ENCODE measurements at regions not wholly inside any gene's neighbourhood (a gene's known extent, or its start where the extent isn't known, plus 50 kb on each side); places are given as distances from the start of the nearest gene placed in this dataset.

DNA sequence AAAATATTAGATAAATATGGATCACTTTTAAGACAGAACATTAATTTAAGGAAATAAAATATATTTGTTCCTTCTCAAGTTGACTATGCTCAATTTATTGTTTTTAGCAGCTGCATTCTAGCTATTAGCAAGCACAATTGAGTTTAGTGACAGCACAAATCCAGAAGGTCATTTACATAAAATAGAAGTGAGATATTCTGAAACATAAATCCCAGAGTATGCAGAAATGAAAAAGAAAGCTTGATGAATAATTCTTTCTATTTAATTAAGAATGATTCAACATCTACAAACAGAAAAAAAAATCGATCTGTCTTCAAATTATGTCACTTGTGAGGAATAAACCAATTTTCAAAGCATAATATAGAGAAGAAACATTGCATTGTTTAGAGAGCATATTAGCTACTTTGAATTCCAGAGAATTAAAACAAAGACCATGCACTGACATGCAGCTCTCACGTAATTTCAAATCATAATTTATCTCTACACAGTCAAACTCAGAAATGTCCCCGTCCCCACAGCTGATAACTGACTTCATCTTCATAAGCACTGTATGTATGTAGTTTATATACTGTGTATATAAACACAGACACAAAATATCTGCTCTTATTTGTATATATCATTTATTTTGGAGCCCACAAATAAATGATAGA, 458.4 kb downstream of the TMX3 start:
- H3K36me3 ChIP-seq = no peaks in the 10 kb centered on the region
- TF ChIP-seq, protein P1, sequence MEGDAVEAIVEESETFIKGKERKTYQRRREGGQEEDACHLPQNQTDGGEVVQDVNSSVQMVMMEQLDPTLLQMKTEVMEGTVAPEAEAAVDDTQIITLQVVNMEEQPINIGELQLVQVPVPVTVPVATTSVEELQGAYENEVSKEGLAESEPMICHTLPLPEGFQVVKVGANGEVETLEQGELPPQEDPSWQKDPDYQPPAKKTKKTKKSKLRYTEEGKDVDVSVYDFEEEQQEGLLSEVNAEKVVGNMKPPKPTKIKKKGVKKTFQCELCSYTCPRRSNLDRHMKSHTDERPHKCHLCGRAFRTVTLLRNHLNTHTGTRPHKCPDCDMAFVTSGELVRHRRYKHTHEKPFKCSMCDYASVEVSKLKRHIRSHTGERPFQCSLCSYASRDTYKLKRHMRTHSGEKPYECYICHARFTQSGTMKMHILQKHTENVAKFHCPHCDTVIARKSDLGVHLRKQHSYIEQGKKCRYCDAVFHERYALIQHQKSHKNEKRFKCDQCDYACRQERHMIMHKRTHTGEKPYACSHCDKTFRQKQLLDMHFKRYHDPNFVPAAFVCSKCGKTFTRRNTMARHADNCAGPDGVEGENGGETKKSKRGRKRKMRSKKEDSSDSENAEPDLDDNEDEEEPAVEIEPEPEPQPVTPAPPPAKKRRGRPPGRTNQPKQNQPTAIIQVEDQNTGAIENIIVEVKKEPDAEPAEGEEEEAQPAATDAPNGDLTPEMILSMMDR (IDR thresholded peaks at IDR 0.05) = no peak
- peaks cover 0 to under 1% (median 0%) of the 10 kb centered on the region in 4 donors for H3K9me3 ChIP-seq
- 51 to 60% methylated on average over 3 of the region's 3 CpGs for WGBS, 2 donors
- no peak overlapping the region for H3K27ac ChIP-seq
- no peak overlapping the region for H3K4me3 ChIP-seq
- no peaks in the 10 kb centered on the region for H3K27me3 ChIP-seq
- no peak for DNase-seq (ENCODE audit: low spot score in 2 of 2)
- no peaks in the 10 kb centered on the region for H3K4me1 ChIP-seq

DNA sequence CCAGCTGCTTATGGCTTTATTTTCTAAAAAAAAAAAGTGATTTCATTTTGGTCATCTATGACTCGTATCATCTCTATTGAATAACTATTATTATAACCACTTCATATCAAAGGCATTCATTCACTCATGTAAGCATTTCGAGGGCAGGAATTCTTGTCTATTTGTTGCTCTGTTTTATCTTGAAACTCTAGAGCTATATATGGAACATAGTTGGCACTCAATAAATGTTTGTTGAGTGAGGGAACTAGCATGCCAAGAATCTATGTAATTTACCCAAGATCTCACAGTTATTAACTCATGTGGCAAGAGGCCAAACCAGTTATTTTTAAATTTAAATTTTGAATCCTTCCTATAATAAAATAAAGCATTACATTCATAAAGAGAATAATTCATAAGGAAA, 470.1 kb downstream of the TMX3 start:
- peaks cover 0 to 1% (median 0%) of the 10 kb centered on the region in 4 donors for H3K9me3 ChIP-seq
- H3K27ac ChIP-seq = no peak overlapping the region
- H3K27me3 ChIP-seq = no peaks in the 10 kb centered on the region
- no peak for DNase-seq (ENCODE audit: low spot score in 2 of 2)
- H3K36me3 ChIP-seq = no peaks in the 10 kb centered on the region
- H3K4me1 ChIP-seq = no peaks in the 10 kb centered on the region
- TF ChIP-seq EP300 (IDR thresholded peaks at IDR 0.05) (no peak), POLR2A (IDR thresholded peaks at IDR 0.05) (no peak)
- TF ChIP-seq, protein P1 (IDR thresholded peaks at IDR 0.05) = no peak
- H3K4me3 ChIP-seq = no peak overlapping the region
- WGBS, 2 donors = 44 to 53% methylated on average over 2 of the region's 2 CpGs

DNA sequence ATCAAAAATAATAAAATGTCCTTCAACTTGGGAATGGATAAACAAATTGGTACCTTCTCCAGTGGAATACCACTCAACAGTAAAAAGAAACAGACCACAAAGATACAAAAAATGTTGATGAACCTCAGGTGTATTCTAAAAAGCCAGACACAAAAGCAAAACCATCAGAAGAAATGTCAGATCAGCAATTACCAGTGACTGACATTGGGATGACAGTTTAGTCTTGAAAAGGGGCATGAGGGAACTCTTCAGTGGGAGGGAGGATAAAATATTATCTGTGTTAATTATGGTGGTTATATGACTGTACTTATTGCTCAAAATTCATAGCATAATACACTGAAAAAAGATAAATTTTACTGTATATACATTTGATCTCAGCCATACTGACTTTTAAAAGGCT, 473.0 kb downstream of the TMX3 start:
- no peaks in the 10 kb centered on the region for H3K4me1 ChIP-seq
- no peaks in the 10 kb centered on the region for H3K9me3 ChIP-seq
- no peak overlapping the region for H3K27ac ChIP-seq
- no peaks in the 10 kb centered on the region for H3K36me3 ChIP-seq
- H3K4me3 ChIP-seq = no peak overlapping the region
- H3K27me3 ChIP-seq = no peaks in the 10 kb centered on the region
- no peak for TF ChIP-seq EP300 (IDR thresholded peaks at IDR 0.05)
- TF ChIP-seq, protein P1 (IDR thresholded peaks at IDR 0.05) = no peak
- no peak for TF ChIP-seq POLR2A (IDR thresholded peaks at IDR 0.05)
- DNase-seq (ENCODE audit: low spot score in 2 of 2) = no peak

DNA sequence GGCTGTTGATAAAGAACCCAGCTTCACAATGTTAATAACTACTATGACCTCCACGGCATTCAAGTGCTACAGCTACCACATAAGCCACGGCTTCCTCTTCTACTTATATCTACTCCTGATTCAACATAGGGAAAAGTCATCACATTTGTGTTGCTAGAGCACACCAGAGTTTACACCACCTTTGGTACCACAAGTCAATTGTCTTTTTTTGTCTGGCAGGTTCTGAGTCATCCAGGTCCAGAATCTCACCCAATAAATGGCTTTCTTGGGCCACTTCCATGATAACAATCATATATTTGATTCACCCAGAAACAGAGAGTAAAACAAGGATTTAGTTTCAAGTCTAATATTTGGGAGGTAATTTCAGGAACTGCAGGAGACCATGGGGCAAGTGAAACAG, 480.2 kb downstream of the TMX3 start:
- Histone ChIP-seq H3K4me1 (no peaks in the 10 kb centered on the region), H3K27me3 (no peaks in the 10 kb centered on the region), H3K36me3 (no peaks in the 10 kb centered on the region), H3K27ac (no peak overlapping the region), H3K4me3 (no peak overlapping the region), H3K9me3 (no peaks in the 10 kb centered on the region)
- no peak for TF ChIP-seq EP300 (IDR thresholded peaks at IDR 0.05)
- WGBS, 2 donors = 0 to 73% methylated on average over 2 of the region's 2 CpGs
- no peak for DNase-seq (ENCODE audit: low spot score in 2 of 2)

DNA sequence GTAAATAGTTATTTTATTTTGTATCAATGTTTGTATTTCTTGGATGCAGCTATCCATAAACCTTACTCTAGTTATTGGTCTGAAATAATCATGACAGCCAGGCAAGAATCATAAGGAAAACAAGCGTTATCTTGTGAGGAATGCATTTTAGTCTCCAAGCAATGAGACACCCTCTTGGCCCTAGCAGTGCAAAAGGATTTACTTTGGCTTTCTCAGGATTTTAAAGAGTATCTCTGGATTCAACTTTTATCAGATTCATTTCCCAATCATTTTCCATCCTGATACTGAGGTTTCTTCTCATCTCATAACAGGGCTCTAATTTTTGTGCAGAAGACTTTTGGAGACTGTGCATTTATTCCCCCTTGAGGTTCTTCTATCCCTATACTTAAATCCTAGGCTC, 480.8 kb downstream of the TMX3 start:
- H3K4me3 ChIP-seq = no peak overlapping the region
- TF ChIP-seq EP300 (IDR thresholded peaks at IDR 0.05) = no peak
- TF ChIP-seq, protein P1 (IDR thresholded peaks at IDR 0.05) = no peak
- TF ChIP-seq POLR2A (IDR thresholded peaks at IDR 0.05) = no peak
- H3K4me1 ChIP-seq = no peaks in the 10 kb centered on the region
- WGBS, 2 donors = 55 to 57% methylated on average over 1 of the region's 1 CpG
- DNase-seq (ENCODE audit: low spot score in 2 of 2) = no peak
- H3K9me3 ChIP-seq = no peaks in the 10 kb centered on the region
- no peaks in the 10 kb centered on the region for H3K36me3 ChIP-seq
- H3K27ac ChIP-seq = no peak overlapping the region
- H3K27me3 ChIP-seq = no peaks in the 10 kb centered on the region

DNA sequence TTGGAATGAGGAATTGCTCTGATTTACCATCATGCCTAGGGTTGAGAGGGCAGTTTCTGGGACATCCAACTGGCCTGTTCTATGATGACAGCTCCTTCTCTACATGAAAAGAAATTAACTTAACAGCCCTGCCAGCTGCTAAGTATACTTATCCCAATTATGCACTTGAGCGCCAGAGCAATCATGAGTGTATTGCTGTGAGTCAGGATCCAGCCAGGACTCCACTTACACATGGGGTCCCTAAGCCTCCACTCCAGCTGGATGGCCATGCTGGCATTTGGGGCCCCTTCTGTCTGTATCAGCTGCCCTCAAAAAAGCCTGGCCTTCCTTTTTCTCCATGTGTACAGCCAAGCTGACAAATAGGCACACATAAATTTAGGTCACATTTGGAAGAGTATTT, 481.9 kb downstream of the TMX3 start:
- no peaks in the 10 kb centered on the region for H3K36me3 ChIP-seq
- H3K4me1 ChIP-seq = no peaks in the 10 kb centered on the region
- 90 to 93% methylated on average over 1 of the region's 1 CpG for WGBS, 2 donors
- no peaks in the 10 kb centered on the region for H3K27me3 ChIP-seq
- H3K4me3 ChIP-seq = no peak overlapping the region
- H3K9me3 ChIP-seq = no peaks in the 10 kb centered on the region
- no peak overlapping the region for H3K27ac ChIP-seq
- TF ChIP-seq POLR2A (IDR thresholded peaks at IDR 0.05) (no peak), EP300 (IDR thresholded peaks at IDR 0.05) (no peak)
- TF ChIP-seq, protein P1 (IDR thresholded peaks at IDR 0.05) = no peak
- no peak for DNase-seq (ENCODE audit: low spot score in 2 of 2)
